GM23338 (cell line): ENCODE measurements at regions not wholly inside any gene's neighbourhood (a gene's known extent, or its start where the extent isn't known, plus 50 kb on each side); places are given as distances from the start of the nearest gene placed in this dataset.

Experiments
- ETS1 ChIP-seq: IDR thresholded peaks from 2 replicates; pipeline ENCODE4 v1.6.1; 2016; ENCODE audit warnings: antibody characterized with exemption
- JUNB ChIP-seq: IDR thresholded peaks from one replicate; pipeline ENCODE4 v1.6.1; 2016; ENCODE audit warnings: antibody characterized with exemption; ENCODE audit not compliant: unreplicated experiment
- POLR2AphosphoS5 ChIP-seq: IDR thresholded peaks from 2 replicates; pipeline ENCODE4 v1.6.1; 2016; ENCODE audit warnings: antibody characterized with exemption, low read depth
- STAT1 ChIP-seq: IDR thresholded peaks from one replicate; pipeline ENCODE4 v1.6.1; 2016; ENCODE audit warnings: antibody characterized with exemption; ENCODE audit not compliant: unreplicated experiment
- ZNF114 ChIP-seq: fragments of 250-450 bp; sonication (Bioruptor Pico); IDR thresholded peaks from 2 replicates; pipeline ENCODE4 v1.5.0; 2020; ENCODE audit warnings: mild to moderate bottlenecking, moderate library complexity
- TF ChIP-seq, protein P1 (sequence below): fragments of 250-450 bp; sonication (Bioruptor Pico); IDR thresholded peaks from 2 replicates; pipeline ENCODE4 v1.5.0; 2020; ENCODE audit warnings: mild to moderate bottlenecking, moderate library complexity
- TF ChIP-seq, protein P2 (sequence below): IDR thresholded peaks from one replicate; pipeline ENCODE4 v1.6.1; 2018; ENCODE audit warnings: antibody characterized with exemption; ENCODE audit not compliant: unreplicated experiment

DNA sequence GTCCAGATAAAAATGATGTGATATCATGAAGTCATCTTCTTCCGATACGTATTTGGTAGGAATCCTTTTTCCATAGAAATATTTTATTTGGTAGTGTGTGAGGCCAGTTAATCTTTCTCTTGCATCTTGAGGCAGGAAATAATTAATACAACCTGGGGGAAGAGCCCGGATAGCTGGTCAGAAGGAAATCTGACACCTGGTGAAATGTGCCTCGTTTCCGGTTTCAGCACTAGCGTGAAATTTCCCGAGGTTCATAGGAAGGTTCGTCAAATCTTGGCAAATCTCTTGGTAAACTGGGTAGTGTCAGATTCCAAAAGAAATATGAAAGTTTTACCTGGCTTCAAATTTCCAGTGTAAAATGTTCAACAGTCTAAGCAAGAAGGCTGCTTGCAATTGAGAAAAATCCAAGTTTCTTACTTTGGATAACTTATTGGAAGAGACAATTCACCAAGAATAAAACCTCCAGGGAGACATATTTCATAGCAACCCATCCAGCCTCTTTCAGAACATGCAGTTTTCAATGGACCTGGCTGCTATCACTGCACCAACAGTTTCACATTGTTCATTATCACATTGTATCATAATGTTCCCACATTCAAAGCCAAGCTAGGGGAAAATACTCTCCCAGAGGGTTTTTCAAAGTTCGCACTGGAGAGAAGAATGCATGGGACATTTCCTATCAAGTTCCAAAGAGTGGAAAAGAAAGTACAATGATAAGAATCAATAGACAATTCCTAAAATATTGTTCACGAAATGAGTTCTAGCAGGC, 454.5 kb upstream of the CITED2 start (continued):
- TF ChIP-seq, protein P1, sequence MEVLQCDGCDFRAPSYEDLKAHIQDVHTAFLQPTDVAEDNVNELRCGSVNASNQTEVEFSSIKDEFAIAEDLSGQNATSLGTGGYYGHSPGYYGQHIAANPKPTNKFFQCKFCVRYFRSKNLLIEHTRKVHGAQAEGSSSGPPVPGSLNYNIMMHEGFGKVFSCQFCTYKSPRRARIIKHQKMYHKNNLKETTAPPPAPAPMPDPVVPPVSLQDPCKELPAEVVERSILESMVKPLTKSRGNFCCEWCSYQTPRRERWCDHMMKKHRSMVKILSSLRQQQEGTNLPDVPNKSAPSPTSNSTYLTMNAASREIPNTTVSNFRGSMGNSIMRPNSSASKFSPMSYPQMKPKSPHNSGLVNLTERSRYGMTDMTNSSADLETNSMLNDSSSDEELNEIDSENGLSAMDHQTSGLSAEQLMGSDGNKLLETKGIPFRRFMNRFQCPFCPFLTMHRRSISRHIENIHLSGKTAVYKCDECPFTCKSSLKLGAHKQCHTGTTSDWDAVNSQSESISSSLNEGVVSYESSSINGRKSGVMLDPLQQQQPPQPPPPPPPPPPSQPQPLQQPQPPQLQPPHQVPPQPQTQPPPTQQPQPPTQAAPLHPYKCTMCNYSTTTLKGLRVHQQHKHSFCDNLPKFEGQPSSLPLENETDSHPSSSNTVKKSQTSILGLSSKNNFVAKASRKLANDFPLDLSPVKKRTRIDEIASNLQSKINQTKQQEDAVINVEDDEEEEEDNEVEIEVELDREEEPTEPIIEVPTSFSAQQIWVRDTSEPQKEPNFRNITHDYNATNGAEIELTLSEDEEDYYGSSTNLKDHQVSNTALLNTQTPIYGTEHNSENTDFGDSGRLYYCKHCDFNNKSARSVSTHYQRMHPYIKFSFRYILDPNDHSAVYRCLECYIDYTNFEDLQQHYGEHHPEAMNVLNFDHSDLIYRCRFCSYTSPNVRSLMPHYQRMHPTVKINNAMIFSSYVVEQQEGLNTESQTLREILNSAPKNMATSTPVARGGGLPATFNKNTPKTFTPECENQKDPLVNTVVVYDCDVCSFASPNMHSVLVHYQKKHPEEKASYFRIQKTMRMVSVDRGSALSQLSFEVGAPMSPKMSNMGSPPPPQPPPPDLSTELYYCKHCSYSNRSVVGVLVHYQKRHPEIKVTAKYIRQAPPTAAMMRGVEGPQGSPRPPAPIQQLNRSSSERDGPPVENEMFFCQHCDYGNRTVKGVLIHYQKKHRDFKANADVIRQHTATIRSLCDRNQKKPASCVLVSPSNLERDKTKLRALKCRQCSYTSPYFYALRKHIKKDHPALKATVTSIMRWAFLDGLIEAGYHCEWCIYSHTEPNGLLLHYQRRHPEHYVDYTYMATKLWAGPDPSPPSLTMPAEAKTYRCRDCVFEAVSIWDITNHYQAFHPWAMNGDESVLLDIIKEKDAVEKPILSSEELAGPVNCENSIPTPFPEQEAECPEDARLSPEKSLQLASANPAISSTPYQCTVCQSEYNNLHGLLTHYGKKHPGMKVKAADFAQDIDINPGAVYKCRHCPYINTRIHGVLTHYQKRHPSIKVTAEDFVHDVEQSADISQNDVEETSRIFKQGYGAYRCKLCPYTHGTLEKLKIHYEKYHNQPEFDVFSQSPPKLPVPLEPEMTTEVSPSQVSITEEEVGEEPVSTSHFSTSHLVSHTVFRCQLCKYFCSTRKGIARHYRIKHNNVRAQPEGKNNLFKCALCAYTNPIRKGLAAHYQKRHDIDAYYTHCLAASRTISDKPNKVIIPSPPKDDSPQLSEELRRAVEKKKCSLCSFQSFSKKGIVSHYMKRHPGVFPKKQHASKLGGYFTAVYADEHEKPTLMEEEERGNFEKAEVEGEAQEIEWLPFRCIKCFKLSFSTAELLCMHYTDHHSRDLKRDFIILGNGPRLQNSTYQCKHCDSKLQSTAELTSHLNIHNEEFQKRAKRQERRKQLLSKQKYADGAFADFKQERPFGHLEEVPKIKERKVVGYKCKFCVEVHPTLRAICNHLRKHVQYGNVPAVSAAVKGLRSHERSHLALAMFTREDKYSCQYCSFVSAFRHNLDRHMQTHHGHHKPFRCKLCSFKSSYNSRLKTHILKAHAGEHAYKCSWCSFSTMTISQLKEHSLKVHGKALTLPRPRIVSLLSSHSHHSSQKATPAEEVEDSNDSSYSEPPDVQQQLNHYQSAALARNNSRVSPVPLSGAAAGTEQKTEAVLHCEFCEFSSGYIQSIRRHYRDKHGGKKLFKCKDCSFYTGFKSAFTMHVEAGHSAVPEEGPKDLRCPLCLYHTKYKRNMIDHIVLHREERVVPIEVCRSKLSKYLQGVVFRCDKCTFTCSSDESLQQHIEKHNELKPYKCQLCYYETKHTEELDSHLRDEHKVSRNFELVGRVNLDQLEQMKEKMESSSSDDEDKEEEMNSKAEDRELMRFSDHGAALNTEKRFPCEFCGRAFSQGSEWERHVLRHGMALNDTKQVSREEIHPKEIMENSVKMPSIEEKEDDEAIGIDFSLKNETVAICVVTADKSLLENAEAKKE, result no peak
- TF ChIP-seq JUNB, result no peak
- TF ChIP-seq ETS1, result no peak
- TF ChIP-seq POLR2AphosphoS5, result no peak
- TF ChIP-seq, protein P2, sequence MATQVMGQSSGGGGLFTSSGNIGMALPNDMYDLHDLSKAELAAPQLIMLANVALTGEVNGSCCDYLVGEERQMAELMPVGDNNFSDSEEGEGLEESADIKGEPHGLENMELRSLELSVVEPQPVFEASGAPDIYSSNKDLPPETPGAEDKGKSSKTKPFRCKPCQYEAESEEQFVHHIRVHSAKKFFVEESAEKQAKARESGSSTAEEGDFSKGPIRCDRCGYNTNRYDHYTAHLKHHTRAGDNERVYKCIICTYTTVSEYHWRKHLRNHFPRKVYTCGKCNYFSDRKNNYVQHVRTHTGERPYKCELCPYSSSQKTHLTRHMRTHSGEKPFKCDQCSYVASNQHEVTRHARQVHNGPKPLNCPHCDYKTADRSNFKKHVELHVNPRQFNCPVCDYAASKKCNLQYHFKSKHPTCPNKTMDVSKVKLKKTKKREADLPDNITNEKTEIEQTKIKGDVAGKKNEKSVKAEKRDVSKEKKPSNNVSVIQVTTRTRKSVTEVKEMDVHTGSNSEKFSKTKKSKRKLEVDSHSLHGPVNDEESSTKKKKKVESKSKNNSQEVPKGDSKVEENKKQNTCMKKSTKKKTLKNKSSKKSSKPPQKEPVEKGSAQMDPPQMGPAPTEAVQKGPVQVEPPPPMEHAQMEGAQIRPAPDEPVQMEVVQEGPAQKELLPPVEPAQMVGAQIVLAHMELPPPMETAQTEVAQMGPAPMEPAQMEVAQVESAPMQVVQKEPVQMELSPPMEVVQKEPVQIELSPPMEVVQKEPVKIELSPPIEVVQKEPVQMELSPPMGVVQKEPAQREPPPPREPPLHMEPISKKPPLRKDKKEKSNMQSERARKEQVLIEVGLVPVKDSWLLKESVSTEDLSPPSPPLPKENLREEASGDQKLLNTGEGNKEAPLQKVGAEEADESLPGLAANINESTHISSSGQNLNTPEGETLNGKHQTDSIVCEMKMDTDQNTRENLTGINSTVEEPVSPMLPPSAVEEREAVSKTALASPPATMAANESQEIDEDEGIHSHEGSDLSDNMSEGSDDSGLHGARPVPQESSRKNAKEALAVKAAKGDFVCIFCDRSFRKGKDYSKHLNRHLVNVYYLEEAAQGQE, result no peak
- no peak for TF ChIP-seq ZNF114 (CRISPR knock-in tag)
- no peak for TF ChIP-seq STAT1
